ENCODE measurements at regions not wholly inside any gene's neighbourhood (a gene's known extent, or its start where the extent isn't known, plus 50 kb on each side); places are given as distances from the start of the nearest gene placed in this dataset.

GRCh38 chr11:44507896-44508445, 57.5 kb upstream of the CD82 start:
- no peak for TF ChIP-seq EP300 (IDR thresholded peaks at IDR 0.05)
- TF ChIP-seq POLR2A (IDR thresholded peaks at IDR 0.05; ENCODE audit: low read length), result no peak
- no peak for TF ChIP-seq RAD21 (conservative IDR thresholded peaks at IDR 0.05 in 1 of 2, IDR thresholded peaks at IDR 0.05 in 1 of 2)
- no peak for TF ChIP-seq JUNB (IDR thresholded peaks at IDR 0.05)
- TF ChIP-seq, protein P1, sequence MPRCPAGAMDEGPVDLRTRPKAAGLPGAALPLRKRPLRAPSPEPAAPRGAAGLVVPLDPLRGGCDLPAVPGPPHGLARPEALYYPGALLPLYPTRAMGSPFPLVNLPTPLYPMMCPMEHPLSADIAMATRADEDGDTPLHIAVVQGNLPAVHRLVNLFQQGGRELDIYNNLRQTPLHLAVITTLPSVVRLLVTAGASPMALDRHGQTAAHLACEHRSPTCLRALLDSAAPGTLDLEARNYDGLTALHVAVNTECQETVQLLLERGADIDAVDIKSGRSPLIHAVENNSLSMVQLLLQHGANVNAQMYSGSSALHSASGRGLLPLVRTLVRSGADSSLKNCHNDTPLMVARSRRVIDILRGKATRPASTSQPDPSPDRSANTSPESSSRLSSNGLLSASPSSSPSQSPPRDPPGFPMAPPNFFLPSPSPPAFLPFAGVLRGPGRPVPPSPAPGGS (IDR thresholded peaks at IDR 0.05), result no peak

All from A549 (cell line).